ENCODE measurements at regions not wholly inside any gene's neighbourhood (a gene's known extent, or its start where the extent isn't known, plus 50 kb on each side); places are given as distances from the start of the nearest gene placed in this dataset.

DNA sequence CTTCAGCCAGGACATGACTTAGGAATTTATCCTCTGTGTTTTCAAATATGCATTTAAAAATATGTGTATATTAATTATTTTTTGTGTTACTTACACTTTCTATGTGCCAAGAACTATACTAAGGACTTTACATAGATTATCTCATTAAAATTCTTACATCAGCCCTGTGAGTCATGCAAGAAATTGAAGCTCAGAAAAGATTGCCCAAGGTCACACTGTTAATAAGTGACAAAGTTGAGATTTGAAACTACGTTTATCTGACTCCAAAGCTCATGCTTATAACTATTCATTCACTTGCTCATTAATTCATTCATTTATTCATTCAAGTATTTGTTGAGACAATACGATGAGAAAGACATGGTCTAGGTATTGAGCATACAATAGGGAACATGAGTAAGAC lies 62.9 kb upstream of the CHRDL1 start:
- Mint-ChIP-seq H3K9me3 (no peaks in the 10 kb centered on the region), H3K36me3 (ENCODE audit: low read depth) (no peaks in the 10 kb centered on the region), H3K27me3 (peaks cover 58% of the 10 kb centered on the region)

DNA sequence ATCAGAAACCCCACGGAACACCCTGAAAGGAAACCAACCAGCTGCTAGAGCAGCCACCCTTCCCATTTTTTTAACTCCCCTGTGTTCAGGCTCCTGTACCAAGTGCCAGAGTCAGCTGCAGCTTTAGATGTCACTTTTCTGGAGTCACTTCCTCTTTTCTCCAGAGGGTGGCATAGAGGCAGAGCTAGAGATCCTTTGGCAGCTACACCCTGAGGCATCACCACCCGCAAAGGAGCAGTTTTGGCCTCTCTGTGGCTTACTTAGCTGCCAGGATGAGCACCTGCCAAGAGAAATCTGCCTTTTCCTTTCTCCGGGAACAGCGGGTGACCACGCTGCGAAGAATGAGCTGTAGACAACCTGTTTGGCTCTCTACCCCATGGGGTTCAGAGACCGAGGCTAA lies 58.0 kb upstream of the CHRDL1 start:
- DNase-seq: no peak

More for the DNA sequence above, 62.9 kb upstream of the CHRDL1 start:
- H3K27ac Mint-ChIP-seq: no peak overlapping the region
- DNase-seq: no peak
- H3K4me3 Mint-ChIP-seq: no peak overlapping the region
- H3K4me1 Mint-ChIP-seq (ENCODE audit: low read depth): no peaks in the 10 kb centered on the region

DNA sequence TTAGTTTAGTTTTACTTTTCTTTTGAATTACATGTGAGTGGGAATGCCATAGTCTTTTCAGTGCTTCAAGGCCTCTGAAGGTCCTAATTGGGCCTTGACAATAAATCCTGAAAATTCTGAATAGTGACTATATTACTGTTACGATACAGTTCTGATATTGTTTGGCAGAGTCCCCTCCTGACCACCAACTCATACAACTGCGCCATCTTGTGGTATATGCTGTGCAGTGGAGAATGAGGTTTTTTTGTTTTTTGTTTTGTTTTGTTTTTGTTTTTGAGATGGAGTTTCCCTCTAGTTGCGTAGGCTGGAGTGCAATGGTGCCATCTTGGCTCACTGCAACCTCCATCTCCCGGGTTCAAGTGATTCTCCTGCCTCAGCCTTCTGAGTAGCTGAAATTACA lies 56.6 kb upstream of the CHRDL1 start:
- no peaks in the 10 kb centered on the region for H3K36me3 Mint-ChIP-seq (ENCODE audit: low read depth)
- H3K27ac Mint-ChIP-seq: no peak overlapping the region
- no peaks in the 10 kb centered on the region for H3K9me3 Mint-ChIP-seq
- H3K27me3 Mint-ChIP-seq: peaks cover 42% of the 10 kb centered on the region
- DNase-seq: no peak
- H3K4me1 Mint-ChIP-seq (ENCODE audit: low read depth): no peaks in the 10 kb centered on the region
- no peak overlapping the region for H3K4me3 Mint-ChIP-seq

More for the DNA sequence above, 58.0 kb upstream of the CHRDL1 start:
- Mint-ChIP-seq H3K27me3 (peaks cover 41% of the 10 kb centered on the region), H3K4me3 (no peak overlapping the region), H3K36me3 (ENCODE audit: low read depth) (no peaks in the 10 kb centered on the region), H3K27ac (no peak overlapping the region), H3K4me1 (ENCODE audit: low read depth) (no peaks in the 10 kb centered on the region), H3K9me3 (no peaks in the 10 kb centered on the region)

DNA sequence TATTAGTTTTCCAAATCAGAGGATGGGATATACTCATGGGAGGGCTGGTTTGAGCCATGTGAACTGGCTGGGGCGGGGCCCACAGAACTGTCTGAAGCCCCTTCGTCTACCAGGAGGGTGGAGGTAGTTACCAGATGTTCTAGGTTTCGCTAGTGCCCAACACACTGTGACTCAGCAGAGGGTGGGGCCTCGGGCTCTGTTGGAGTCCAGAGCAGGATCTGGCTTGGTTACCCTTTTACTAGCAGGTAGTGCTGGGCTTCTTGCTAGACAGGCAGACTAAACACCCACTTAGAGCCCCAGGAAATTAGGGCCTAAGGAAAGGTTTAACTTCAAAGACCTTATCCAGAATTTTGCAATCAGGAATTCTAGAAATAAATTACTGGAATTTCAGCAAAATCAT lies 56.2 kb upstream of the CHRDL1 start:
- no peak overlapping the region for H3K27ac Mint-ChIP-seq
- peaks cover 41% of the 10 kb centered on the region for H3K27me3 Mint-ChIP-seq
- no peaks in the 10 kb centered on the region for H3K9me3 Mint-ChIP-seq
- no peak overlapping the region for H3K4me3 Mint-ChIP-seq
- no peaks in the 10 kb centered on the region for H3K36me3 Mint-ChIP-seq (ENCODE audit: low read depth)
- DNase-seq: no peak
- H3K4me1 Mint-ChIP-seq (ENCODE audit: low read depth): no peaks in the 10 kb centered on the region

DNA sequence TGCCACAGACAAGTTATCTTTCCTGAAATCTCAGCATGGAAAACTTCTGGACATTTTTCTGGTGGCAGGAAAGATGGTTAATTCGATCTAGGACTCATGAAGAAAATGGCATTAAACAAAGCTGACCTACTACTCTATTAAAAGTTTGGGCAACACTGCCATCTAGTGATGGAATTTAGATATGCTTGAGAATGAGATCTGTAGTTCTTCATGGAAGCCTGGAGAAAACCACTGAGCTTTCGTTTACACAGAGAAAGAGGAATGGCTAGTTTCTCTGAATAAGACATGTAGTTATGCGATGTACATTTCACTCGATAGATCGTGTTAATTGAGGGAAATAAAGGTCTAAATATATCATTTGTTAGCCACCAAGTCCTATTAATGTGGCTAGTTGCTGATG lies 51.7 kb upstream of the CHRDL1 start:
- no peak for DNase-seq
- no peak overlapping the region for H3K4me3 Mint-ChIP-seq
- H3K9me3 Mint-ChIP-seq: no peaks in the 10 kb centered on the region
- H3K4me1 Mint-ChIP-seq (ENCODE audit: low read depth): no peaks in the 10 kb centered on the region
- peaks cover 30% of the 10 kb centered on the region for H3K27me3 Mint-ChIP-seq
- H3K27ac Mint-ChIP-seq: no peak overlapping the region
- no peaks in the 10 kb centered on the region for H3K36me3 Mint-ChIP-seq (ENCODE audit: low read depth)

DNA sequence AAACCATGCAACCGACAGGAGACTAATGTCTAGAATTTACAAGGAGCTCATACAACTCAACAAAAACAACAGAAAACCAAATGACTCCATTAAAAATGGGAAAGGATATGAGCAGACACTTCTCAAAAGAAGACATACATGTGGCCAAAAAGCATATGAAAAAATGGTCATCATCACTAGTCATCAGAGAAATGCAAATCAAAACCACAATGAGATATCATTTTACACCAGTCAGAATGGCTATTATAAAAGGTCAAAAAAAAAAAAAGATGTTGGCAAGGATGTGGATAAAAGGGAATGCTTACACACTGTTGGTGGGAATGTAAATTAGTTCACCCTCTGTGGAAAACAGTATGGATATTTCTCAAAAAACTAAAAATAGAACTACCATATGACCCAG lies 50.5 kb upstream of the CHRDL1 start:
- DNase-seq: no peak
- Mint-ChIP-seq H3K27me3 (peaks cover 33% of the 10 kb centered on the region), H3K9me3 (no peaks in the 10 kb centered on the region), H3K4me1 (ENCODE audit: low read depth) (no peaks in the 10 kb centered on the region), H3K4me3 (no peak overlapping the region), H3K27ac (no peak overlapping the region), H3K36me3 (ENCODE audit: low read depth) (no peaks in the 10 kb centered on the region)

Measured in activated T-cell treated with anti-CD3 and anti-CD28 coated beads, Interleukin-2, amount 50 U/mL, for 24 hours (primary cell).